OCI-LY1 (cell line): ENCODE measurements at regions not wholly inside any gene's neighbourhood (a gene's known extent, or its start where the extent isn't known, plus 50 kb on each side); places are given as distances from the start of the nearest gene placed in this dataset.

Source experiments
- EZH2 ChIP-seq: fragments of 200-600 bp; sonication (generic), shearing (Covaris generic); IDR thresholded peaks from 2 replicates; pipeline ENCODE4 v1.8.0; 2017; ENCODE audit warnings: borderline replicate concordance, mixed run types, mild to moderate bottlenecking, antibody characterized with exemption, low read length, moderate library complexity, mixed read lengths
- TF ChIP-seq, protein P1 (sequence below): fragments of 200-600 bp; sonication (generic), shearing (Covaris generic); IDR thresholded peaks from 2 replicates; pipeline ENCODE4 v1.5.1; 2017; ENCODE audit warnings: mild to moderate bottlenecking, antibody characterized with exemption, low read length, moderate library complexity, mixed read lengths

DNA sequence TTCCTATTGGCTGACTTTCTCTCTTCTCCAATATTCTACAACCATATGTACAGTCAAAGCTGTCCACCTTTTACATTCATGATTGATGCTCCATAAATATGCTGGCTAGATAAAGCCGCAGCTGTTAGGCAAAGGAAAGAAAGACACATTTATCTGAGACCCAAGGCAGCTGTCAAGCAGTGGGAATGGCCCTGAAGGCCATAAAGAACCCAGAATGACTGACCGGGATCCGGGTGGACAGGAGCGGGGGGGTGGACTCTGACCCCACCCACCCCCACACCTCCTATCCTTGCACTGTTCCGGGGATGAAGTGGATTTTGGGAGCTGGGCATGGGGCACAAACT is 116.4 kb downstream of the RTP5 start:
- TF ChIP-seq, protein P1, sequence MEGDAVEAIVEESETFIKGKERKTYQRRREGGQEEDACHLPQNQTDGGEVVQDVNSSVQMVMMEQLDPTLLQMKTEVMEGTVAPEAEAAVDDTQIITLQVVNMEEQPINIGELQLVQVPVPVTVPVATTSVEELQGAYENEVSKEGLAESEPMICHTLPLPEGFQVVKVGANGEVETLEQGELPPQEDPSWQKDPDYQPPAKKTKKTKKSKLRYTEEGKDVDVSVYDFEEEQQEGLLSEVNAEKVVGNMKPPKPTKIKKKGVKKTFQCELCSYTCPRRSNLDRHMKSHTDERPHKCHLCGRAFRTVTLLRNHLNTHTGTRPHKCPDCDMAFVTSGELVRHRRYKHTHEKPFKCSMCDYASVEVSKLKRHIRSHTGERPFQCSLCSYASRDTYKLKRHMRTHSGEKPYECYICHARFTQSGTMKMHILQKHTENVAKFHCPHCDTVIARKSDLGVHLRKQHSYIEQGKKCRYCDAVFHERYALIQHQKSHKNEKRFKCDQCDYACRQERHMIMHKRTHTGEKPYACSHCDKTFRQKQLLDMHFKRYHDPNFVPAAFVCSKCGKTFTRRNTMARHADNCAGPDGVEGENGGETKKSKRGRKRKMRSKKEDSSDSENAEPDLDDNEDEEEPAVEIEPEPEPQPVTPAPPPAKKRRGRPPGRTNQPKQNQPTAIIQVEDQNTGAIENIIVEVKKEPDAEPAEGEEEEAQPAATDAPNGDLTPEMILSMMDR, result no peak
- TF ChIP-seq EZH2, result no peak
